ENCODE measurements at regions not wholly inside any gene's neighbourhood (a gene's known extent, or its start where the extent isn't known, plus 50 kb on each side); places are given as distances from the start of the nearest gene placed in this dataset.

DNA sequence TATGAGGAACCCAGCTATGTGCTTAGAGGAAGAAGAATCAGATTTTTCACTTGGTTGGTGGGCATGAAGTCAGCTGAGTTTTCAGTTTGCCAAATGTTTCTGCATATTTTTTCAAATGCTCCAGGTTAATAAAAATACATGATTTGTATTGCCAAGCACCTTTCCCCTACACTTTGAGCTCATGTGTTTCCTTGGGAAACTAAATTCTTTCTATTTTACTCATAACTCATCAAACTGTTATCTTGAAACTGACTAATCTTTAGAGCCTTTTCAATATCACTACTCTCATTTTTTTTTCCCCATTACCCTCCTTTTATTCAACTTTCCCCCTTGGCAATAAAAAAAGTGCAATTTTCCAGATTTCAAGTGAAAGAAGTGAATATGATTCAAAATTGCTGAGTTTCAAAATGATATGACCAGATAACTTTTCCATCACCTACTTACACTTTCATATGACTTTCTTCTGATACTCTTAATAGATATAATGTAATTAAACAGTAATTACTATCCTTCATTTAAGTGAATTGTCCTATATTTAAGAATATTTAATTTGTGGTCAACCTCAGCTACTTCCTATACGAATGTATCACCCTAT lies 91.9 kb upstream of the SOX6 start:
- DNase-seq (ENCODE audit: low read depth in 3 of 3, low spot score in 2 of 3), result no peak

- no peak for DNase-seq (ENCODE audit: low read depth in 3 of 3, low spot score in 2 of 3)
Observed at GRCh38 chr11:16441461-16441860, 85.1 kb upstream of the SOX6 start.

GRCh38 chr11:16440136-16440535 lies 83.8 kb upstream of the SOX6 start:
- DNase-seq (ENCODE audit: low read depth in 3 of 3, low spot score in 2 of 3), result no peak

GRCh38 chr11:16434036-16434435 lies 77.7 kb upstream of the SOX6 start:
- no peak for DNase-seq (ENCODE audit: low read depth in 3 of 3, low spot score in 2 of 3)

DNA sequence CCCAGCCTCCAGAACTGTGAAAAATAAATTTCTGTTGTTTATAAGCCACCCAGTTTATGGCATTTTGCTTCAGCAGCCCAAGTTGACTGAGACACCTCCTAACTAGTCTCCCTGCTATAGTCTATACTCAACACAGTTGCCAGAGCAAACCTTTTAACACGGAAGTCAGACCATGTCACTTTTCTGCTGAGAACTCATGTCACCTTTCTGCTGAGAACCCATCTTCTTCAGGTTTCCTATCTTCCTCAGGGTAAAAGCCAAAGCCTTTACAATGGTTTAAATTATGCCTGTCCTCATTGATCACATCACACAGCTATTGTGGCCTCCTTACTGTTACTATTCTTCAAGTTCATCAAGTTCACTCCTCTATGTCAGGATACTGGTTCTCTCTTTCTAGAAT lies 74.3 kb upstream of the SOX6 start:
- no peak for DNase-seq (ENCODE audit: low read depth in 3 of 3, low spot score in 2 of 3)

DNA sequence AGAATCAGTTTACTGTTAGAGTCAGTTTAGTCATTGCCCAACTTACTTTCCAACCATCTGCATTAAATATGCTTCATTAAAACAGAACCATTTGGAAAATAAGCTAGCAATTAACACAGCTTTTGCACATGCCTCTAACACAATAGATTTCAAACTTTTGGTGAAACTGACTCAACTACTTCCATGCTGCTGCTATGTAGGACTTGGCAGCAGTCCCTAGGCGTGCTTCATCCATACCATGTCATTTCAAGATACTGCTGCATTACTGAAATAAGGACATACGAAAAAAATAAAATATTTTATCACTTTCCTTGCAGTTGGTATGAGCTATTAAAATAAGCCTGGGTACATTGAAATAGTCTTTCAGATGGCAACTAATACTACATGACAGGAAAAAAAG lies 65.5 kb upstream of the SOX6 start:
- no peak for DNase-seq (ENCODE audit: low read depth in 3 of 3, low spot score in 2 of 3)

DNA sequence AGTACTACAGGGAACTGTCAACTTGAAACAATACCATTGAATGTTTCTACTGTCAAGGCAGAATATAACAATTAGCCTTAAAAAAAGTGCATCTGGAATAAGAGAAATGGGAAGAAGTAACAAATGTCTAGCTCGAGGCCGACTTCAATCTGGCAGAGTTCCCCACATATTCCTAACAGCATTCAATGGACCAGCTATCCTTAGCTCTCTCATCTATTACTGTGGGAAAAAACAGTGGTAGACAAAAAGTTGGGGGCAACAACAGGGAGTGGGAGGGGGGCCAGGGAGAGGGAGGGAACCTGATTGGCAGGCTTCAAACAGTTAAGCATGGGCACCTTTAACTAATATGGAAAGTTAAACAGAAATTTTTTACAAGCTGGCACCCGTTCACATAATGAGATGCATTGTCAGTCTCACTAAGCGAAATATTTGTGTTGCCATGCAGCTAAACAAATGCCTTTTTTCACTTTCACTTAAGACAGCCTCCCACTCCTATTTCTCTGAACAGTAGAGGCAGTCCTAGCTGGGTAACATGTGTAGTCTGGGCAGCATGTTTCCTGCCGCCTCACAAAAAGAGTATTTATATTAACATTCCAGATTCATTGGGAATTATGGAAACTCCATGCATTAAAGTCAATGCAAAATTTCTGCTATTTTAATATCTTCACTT lies 62.2 kb upstream of the SOX6 start:
- no peak for DNase-seq (ENCODE audit: low read depth in 3 of 3, low spot score in 2 of 3)

- no peak for DNase-seq (ENCODE audit: low read depth in 3 of 3, low spot score in 2 of 3)
Observed at GRCh38 chr11:16412525-16413172, 56.3 kb upstream of the SOX6 start.

GRCh38 chr11:16410479-16410878 lies 54.1 kb upstream of the SOX6 start:
- DNase-seq (ENCODE audit: low read depth in 3 of 3, low spot score in 2 of 3), result no peak

DNA sequence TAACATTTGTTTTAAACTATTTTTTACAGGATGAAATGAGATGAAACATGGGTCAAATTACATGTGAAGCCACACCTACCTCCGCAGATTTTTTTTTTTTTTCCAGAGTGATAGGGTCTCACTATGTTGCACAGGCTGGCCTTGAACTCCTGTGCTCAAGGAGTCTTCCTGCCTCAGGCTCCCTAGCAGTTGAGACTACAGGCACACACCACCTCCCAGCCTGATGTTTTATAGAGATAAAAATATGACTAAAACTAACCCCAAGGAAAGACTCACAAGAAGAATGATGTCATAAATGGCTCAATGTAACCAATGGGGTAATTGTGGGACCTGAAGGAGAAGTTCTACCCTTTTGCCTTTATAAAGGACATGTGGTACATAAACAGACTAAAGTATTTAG lies 52.3 kb upstream of the SOX6 start:
- no peak for DNase-seq (ENCODE audit: low read depth in 3 of 3, low spot score in 2 of 3)

DNA sequence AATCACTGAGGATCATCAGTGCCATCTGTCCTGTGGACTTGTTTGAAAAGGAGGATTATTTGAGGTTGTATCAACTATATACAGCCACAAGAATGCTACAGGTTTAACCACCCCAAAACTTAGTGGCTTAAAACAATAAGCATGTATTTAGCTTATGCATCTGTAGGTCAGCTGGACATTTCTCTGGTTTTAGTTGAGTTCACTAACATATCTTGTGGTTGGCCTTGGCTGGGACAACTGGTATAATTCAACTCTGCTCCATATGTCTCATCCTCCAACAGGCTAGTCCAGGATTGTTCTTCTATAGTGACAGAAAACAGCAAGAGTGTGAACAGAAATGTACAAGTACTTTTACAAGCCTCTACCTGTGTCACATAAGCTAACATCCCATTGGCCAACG lies 49.9 kb upstream of the SOX6 start:
- DNase-seq (ENCODE audit: low read depth in 3 of 3, low spot score in 2 of 3), result no peak

Data from right renal cortex interstitium (tissue), 3 donors.